IMR-90 (cell line): ENCODE measurements at regions not wholly inside any gene's neighbourhood (a gene's known extent, or its start where the extent isn't known, plus 50 kb on each side); places are given as distances from the start of the nearest gene placed in this dataset.
"Not testable (repeated sequence)": the region's sequence is repeated elsewhere in the genome, so short reads cannot be mapped to it uniquely, and the experiment has no call there.

Experiments used
- ATAC-seq: fragments of 200-7000 bp; cut with Tn5 transposase; 2 replicates; pipeline ENCODE4 v1.9.1; 2020; ENCODE audit warnings: low read depth, mild to moderate bottlenecking, moderate library complexity
- BruUV-seq: library from RNA; stranded (reverse); fragments of 400-500 nt; replicated peaks from 2 replicates; lab custom pipeline; 2021; lab: Mats Ljungman, UMichigan
- CTCF ChIA-PET: fragments of 300-600 bp; formaldehyde crosslinking; extraction: SDS; loops from one replicate; lab custom pipeline; 2021; ENCODE audit warnings: antibody characterized with exemption; lab: Yijun Ruan, JAX
- POLR2A ChIA-PET: fragments of 300-600 bp; sonication (Branson Sonifier 250); formaldehyde crosslinking; loops from one replicate; lab custom pipeline; 2022; ENCODE audit warnings: antibody characterized with exemption; ENCODE audit not compliant: unreplicated experiment; lab: Charles Lee
- DNase-seq: peaks from one replicate; pipeline ENCODE4 v3.0.0; 2013
- H2AFZ ChIP-seq: replicated peaks from 2 replicates; pipeline ENCODE3; 2013; ENCODE audit warnings: low read length, mild to moderate bottlenecking; ENCODE audit not compliant: poor library complexity
- H2AK5ac ChIP-seq: 2 replicates; pipeline ENCODE4 v1.6.1; 2013; ENCODE audit warnings: low read depth, low read length, inconsistent platforms
- H2AK9ac ChIP-seq: replicated peaks from 2 replicates; pipeline ENCODE3; 2013; ENCODE audit warnings: mild to moderate bottlenecking, low read depth, low read length, moderate library complexity; ENCODE audit not compliant: poor library complexity
- H2BK120ac ChIP-seq: 2 replicates; pipeline ENCODE4 v1.6.1; 2013; ENCODE audit warnings: low read depth, low read length, inconsistent platforms
- H2BK15ac ChIP-seq: 3 replicates; pipeline ENCODE4 v1.6.1; 2013; ENCODE audit warnings: low read depth, low read length, inconsistent platforms
- H2BK20ac ChIP-seq: 2 replicates; pipeline ENCODE4 v1.6.1; 2013; ENCODE audit warnings: low read depth, mild to moderate bottlenecking, inconsistent platforms, low read length, moderate library complexity
- H2BK5ac ChIP-seq: 2 replicates; pipeline ENCODE4 v1.6.1; 2013; ENCODE audit warnings: mild to moderate bottlenecking, low read depth, low read length, inconsistent platforms; ENCODE audit not compliant: poor library complexity, severe bottlenecking
- H3K14ac ChIP-seq: replicated peaks from 2 replicates; pipeline ENCODE4 v1.6.1; 2013; ENCODE audit warnings: low read depth, low read length, inconsistent platforms
- H3K18ac ChIP-seq: 2 replicates; pipeline ENCODE4 v1.6.1; 2013; ENCODE audit warnings: low read depth, low read length, control low read depth
- H3K23ac ChIP-seq: 2 replicates; pipeline ENCODE4 v1.6.1; 2013; ENCODE audit warnings: low read depth, low read length, inconsistent platforms
- H3K27ac ChIP-seq: 2 replicates; pipeline ENCODE4 v1.5.1; 2013; ENCODE audit warnings: mild to moderate bottlenecking, control low read depth, low read length; ENCODE audit not compliant: insufficient read depth
- H3K27me3 ChIP-seq: 2 replicates; pipeline ENCODE4 v1.6.1; 2013; ENCODE audit warnings: low read length; ENCODE audit not compliant: control insufficient read depth, insufficient read depth
- H3K36me3 ChIP-seq: 2 replicates; pipeline ENCODE4 v1.6.1; 2013; ENCODE audit warnings: low read length, mixed read lengths; ENCODE audit not compliant: control insufficient read depth, insufficient read depth
- H3K4ac ChIP-seq: 2 replicates; pipeline ENCODE4 v1.6.1; 2013; ENCODE audit warnings: low read depth, low read length, inconsistent platforms
- H3K4me1 ChIP-seq: 2 replicates; pipeline ENCODE4 v1.6.1; 2013; ENCODE audit warnings: low read length, mixed read lengths; ENCODE audit not compliant: control insufficient read depth, insufficient read depth
- H3K4me2 ChIP-seq: 2 replicates; pipeline ENCODE4 v1.6.1; 2013; ENCODE audit warnings: low read depth, mild to moderate bottlenecking, control low read depth, low read length, moderate library complexity
- H3K4me3 ChIP-seq: 2 replicates; pipeline ENCODE4 v1.5.1; 2013; ENCODE audit warnings: low read depth, mild to moderate bottlenecking, control low read depth, low read length, moderate library complexity; ENCODE audit not compliant: insufficient read depth
- H3K56ac ChIP-seq: 2 replicates; pipeline ENCODE4 v1.6.1; 2013; ENCODE audit warnings: low read length, inconsistent platforms; ENCODE audit not compliant: insufficient read depth; ENCODE audit errors: extremely low read depth
- H3K79me1 ChIP-seq, 2 experiments: 2 replicates each; pipeline ENCODE4 v1.6.1; 2013; ENCODE audit warnings: low read length in 2 of 2, inconsistent platforms in 1 of 2, low read depth in 1 of 2
- H3K9ac ChIP-seq: 2 replicates; pipeline ENCODE4 v1.6.1; 2013; ENCODE audit warnings: low read depth, low read length, control low read depth
- H3K9me1 ChIP-seq: 2 replicates; pipeline ENCODE4 v1.6.1; 2013; ENCODE audit warnings: low read length, inconsistent platforms; ENCODE audit not compliant: insufficient read depth
- H3K9me3 ChIP-seq: 2 replicates; pipeline ENCODE4 v1.6.1; 2013; ENCODE audit warnings: low read length; ENCODE audit not compliant: control insufficient read depth, insufficient read depth
- H4K20me1 ChIP-seq: 2 replicates; pipeline ENCODE4 v1.6.1; 2013; ENCODE audit warnings: low read length, inconsistent platforms; ENCODE audit not compliant: insufficient read depth
- H4K5ac ChIP-seq: 2 replicates; pipeline ENCODE4 v1.6.1; 2013; ENCODE audit warnings: mild to moderate bottlenecking, low read depth, low read length, control low read depth
- H4K8ac ChIP-seq, 2 experiments: 2 replicates each; pipeline ENCODE4 v1.6.1; 2013; ENCODE audit warnings: low read depth in 2 of 2, low read length in 2 of 2, control low read depth in 1 of 2, inconsistent platforms in 1 of 2
- H4K91ac ChIP-seq: 2 replicates; pipeline ENCODE4 v1.6.1; 2013; ENCODE audit warnings: low read depth, low read length, inconsistent platforms; ENCODE audit not compliant: insufficient read depth
- WGBS, 2 experiments: methylation state at CpG; one replicate each; pipeline versions ENCODE4 v1.1.5 to v1.1.7; 2013; ENCODE audit warnings: missing lambda C conversion rate in 2 of 2; ENCODE audit not compliant: insufficient read length in 1 of 2; ENCODE audit errors: extremely low coverage in 2 of 2; 5-methylcytosine and 5-hydroxymethylcytosine counted together
- dilution Hi-C: fragments of 300-500 bp; cut with HindIII; formaldehyde crosslinking; loops from one replicate; pipeline ENCODE4 v1.14.3; 2018; ENCODE audit warnings: low sequenced_read_pairs; ENCODE audit not compliant: unreplicated experiment
- in situ Hi-C: fragments of 300-500 bp; cut with MboI; formaldehyde crosslinking; loops from 3 replicates; pipeline ENCODE4 v1.14.3; 2019; ENCODE audit warnings: low sequenced_read_pairs, inconsistent platforms, mixed read lengths
- intact Hi-C: fragments of 100-400 bp; cut with micrococcal nuclease; formaldehyde crosslinking; loops from 2 replicates; pipeline ENCODE4 v1.10.0; 2022

- ATAC-seq, H4K5ac ChIP-seq, H3K4me3 ChIP-seq, H3K9me1 ChIP-seq, H3K27me3 ChIP-seq, H3K9me3 ChIP-seq, POLR2A ChIA-PET, H3K4me1 ChIP-seq, dilution Hi-C loops, H4K91ac ChIP-seq, H4K20me1 ChIP-seq, H2AFZ ChIP-seq, H3K79me1 ChIP-seq, H3K23ac ChIP-seq, in situ Hi-C loops, H3K36me3 ChIP-seq, H2AK9ac ChIP-seq, intact Hi-C loops, H3K27ac ChIP-seq, BruUV-seq, H3K56ac ChIP-seq, H4K8ac ChIP-seq, H3K4me2 ChIP-seq, H3K4ac ChIP-seq, DNase-seq, H2AK5ac ChIP-seq, H3K14ac ChIP-seq, CTCF ChIA-PET, H2BK120ac ChIP-seq, H3K18ac ChIP-seq, H2BK15ac ChIP-seq, H3K9ac ChIP-seq, H2BK5ac ChIP-seq, H2BK20ac ChIP-seq: not testable (repeated sequence)
- 96% methylated on average over 7 of the region's 14 CpGs; no CpG with 5 or more reads in 1 of the 2 experiments for WGBS, 2 experiments
Observed at GRCh38 chr6:84626527-84626926, 137.9 kb downstream of the TBX18 start.
